CD14-positive monocyte (primary cell): ENCODE measurements at regions not wholly inside any gene's neighbourhood (a gene's known extent, or its start where the extent isn't known, plus 50 kb on each side); places are given as distances from the start of the nearest gene placed in this dataset.

ENCODE experiments used
- DNase-seq, 3 donors: peaks; one replicate each; pipeline ENCODE4 v3.0.0-alpha.2; 2011 to 2022
- H2AFZ ChIP-seq: 2 replicates; pipeline ENCODE4 v1.6.0; 2012; ENCODE audit warnings: mild to moderate bottlenecking, low read depth, low read length, inconsistent platforms; ENCODE audit not compliant: insufficient read depth, poor library complexity, severe bottlenecking
- H3K27ac ChIP-seq, 2 donors: 1 replicate in 1 of 2; 2 replicates in 1 of 2; pipeline ENCODE4 v1.5.1; 2012 to 2013; ENCODE audit warnings: low read length in 2 of 2, control low read depth in 1 of 2, inconsistent platforms in 1 of 2, low read depth in 1 of 2, mild to moderate bottlenecking in 1 of 2
- H3K27me3 ChIP-seq, 2 donors: one replicate each; pipeline versions ENCODE4 v1.6.0 to v1.6.1; 2011 to 2013; ENCODE audit warnings: low read length in 2 of 2; ENCODE audit not compliant: control insufficient read depth in 2 of 2, insufficient read depth in 2 of 2
- H3K36me3 ChIP-seq, 2 donors: replicated peaks in 1 of 2; 1 replicate in 1 of 2; 2 replicates in 1 of 2; pipeline versions ENCODE4 v1.5.1 to v1.6.1; 2012 to 2013; ENCODE audit warnings: low read length in 2 of 2, control low read depth in 1 of 2, inconsistent platforms in 1 of 2, mild to moderate bottlenecking in 1 of 2; ENCODE audit not compliant: insufficient read depth in 2 of 2, control insufficient read depth in 1 of 2
- H3K4me1 ChIP-seq, 2 donors: 1 replicate in 1 of 2; 2 replicates in 1 of 2; pipeline versions ENCODE4 v1.5.1 to v1.6.1; 2012 to 2013; ENCODE audit warnings: low read length in 2 of 2, control low read depth in 1 of 2, inconsistent platforms in 1 of 2, mild to moderate bottlenecking in 1 of 2, moderate library complexity in 1 of 2; ENCODE audit not compliant: insufficient read depth in 2 of 2, control insufficient read depth in 1 of 2
- H3K4me2 ChIP-seq: replicated peaks from 2 replicates; pipeline ENCODE3; 2012; ENCODE audit warnings: low read length, moderate library complexity, mild to moderate bottlenecking; ENCODE audit not compliant: poor library complexity, severe bottlenecking; ENCODE audit errors: extremely low read depth
- H3K4me3 ChIP-seq, 3 experiments: fragments of 200-600 bp in 1 of 3; sonication (generic) in 1 of 3; replicated peaks in 1 of 3; 1 replicate in 2 of 3; 2 replicates in 1 of 3; pipeline ENCODE4 v1.5.1; 2011 to 2013; ENCODE audit warnings: low read length in 3 of 3, mild to moderate bottlenecking in 3 of 3, control low read depth in 2 of 3, low read depth in 2 of 3, inconsistent platforms in 1 of 3, moderate library complexity in 1 of 3
- H3K79me2 ChIP-seq: 2 replicates; pipeline ENCODE4 v1.6.0; 2012; ENCODE audit warnings: mild to moderate bottlenecking, control low read depth, inconsistent platforms, low read length, moderate library complexity; ENCODE audit not compliant: insufficient read depth
- H3K9ac ChIP-seq: 2 replicates; pipeline ENCODE4 v1.6.0; 2017; ENCODE audit warnings: low read length, mild to moderate bottlenecking; ENCODE audit not compliant: insufficient read depth, poor library complexity, severe bottlenecking
- H3K9me3 ChIP-seq, 2 donors: replicated peaks in 1 of 2; 1 replicate in 1 of 2; 2 replicates in 1 of 2; pipeline versions ENCODE4 v1.5.1 to v1.6.1; 2012 to 2013; ENCODE audit warnings: low read length in 2 of 2, control low read depth in 1 of 2; ENCODE audit not compliant: control insufficient read depth in 1 of 2, insufficient read depth in 1 of 2
- H4K20me1 ChIP-seq: 2 replicates; pipeline ENCODE4 v1.6.0; 2012; ENCODE audit warnings: mild to moderate bottlenecking, low read length, control low read depth, moderate library complexity; ENCODE audit not compliant: insufficient read depth
- H3K27ac Mint-ChIP-seq, 7 donors: one replicate each; pipeline ENCODE4 v1.8.0; 2020; ENCODE audit warnings: mild to moderate bottlenecking in 7 of 7, mixed read lengths in 7 of 7, moderate library complexity in 6 of 7, inconsistent platforms in 2 of 7
- H3K27me3 Mint-ChIP-seq, 3 donors: one replicate each; pipeline ENCODE4 v1.8.0; 2021 to 2022; ENCODE audit warnings: low read depth in 3 of 3, mild to moderate bottlenecking in 3 of 3, mixed read lengths in 3 of 3, moderate library complexity in 3 of 3, inconsistent platforms in 1 of 3
- H3K36me3 Mint-ChIP-seq, 2 donors: one replicate each; pipeline ENCODE4 v1.8.0; 2020; ENCODE audit warnings: mixed read lengths in 2 of 2, inconsistent platforms in 1 of 2, mild to moderate bottlenecking in 1 of 2
- H3K4me1 Mint-ChIP-seq: one replicate; pipeline ENCODE4 v1.8.0; 2020; ENCODE audit warnings: mild to moderate bottlenecking, mixed read lengths
- H3K4me3 Mint-ChIP-seq, 2 donors: one replicate each; pipeline ENCODE4 v1.8.0; 2020; ENCODE audit warnings: mild to moderate bottlenecking in 2 of 2, mixed read lengths in 2 of 2, moderate library complexity in 1 of 2
- H3K9me3 Mint-ChIP-seq, 7 donors: one replicate each; pipeline ENCODE4 v1.8.0; 2020 to 2022; ENCODE audit warnings: mixed read lengths in 7 of 7, mild to moderate bottlenecking in 6 of 7, moderate library complexity in 6 of 7, inconsistent platforms in 2 of 7
- CTCF ChIP-seq: fragments of 200-600 bp; IDR thresholded peaks from one replicate; pipeline ENCODE4 v1.8.0; 2022; ENCODE audit warnings: antibody characterized with exemption, mild to moderate bottlenecking
- WGBS: methylation state at CpG from one replicate; pipeline ENCODE4 v1.1.5; 2013; ENCODE audit warnings: missing lambda C conversion rate; ENCODE audit not compliant: insufficient coverage; 5-methylcytosine and 5-hydroxymethylcytosine counted together
- intact Hi-C, 2 donors: fragments of 100-400 bp; cut with micrococcal nuclease; formaldehyde crosslinking; loops; one replicate each; pipeline versions ENCODE4 v1.15.0 to v1.15.1; 2023

GRCh38 chr4:170193496-170193895, 103.7 kb upstream of the AADAT start:
- TF ChIP-seq CTCF, result no peak
- Mint-ChIP-seq H3K4me3 (no peak overlapping the region), H3K27ac (no peak overlapping the region), H3K4me1 (peaks cover 4% of the 10 kb centered on the region), H3K27me3 (peaks cover 0 to 3% (median 1%) of the 10 kb centered on the region in 3 donors), H3K9me3 (peaks cover 7 to 23% (median 13%) of the 10 kb centered on the region in 7 donors), H3K36me3 (no peaks in the 10 kb centered on the region)
- WGBS, result 88% methylated on average over 3 of the region's 6 CpGs
- H4K20me1 ChIP-seq, result no peaks in the 10 kb centered on the region
- no peaks in the 10 kb centered on the region for H3K36me3 ChIP-seq
- H3K79me2 ChIP-seq, result no peaks in the 10 kb centered on the region
- intact Hi-C loops, result no loop called here
- peaks cover 0 to 3% of the 10 kb centered on the region in 2 donors for H3K9me3 ChIP-seq
- no peak overlapping the region for H3K4me2 ChIP-seq
- DNase-seq, result no peak
- no peak overlapping the region for H3K4me3 ChIP-seq
- no peak overlapping the region for H2AFZ ChIP-seq
- H3K9ac ChIP-seq, result no peak overlapping the region
- H3K4me1 ChIP-seq, result peaks cover 0 to 2% of the 10 kb centered on the region in 2 donors
- no peaks in the 10 kb centered on the region for H3K27me3 ChIP-seq
- H3K27ac ChIP-seq, result no peak overlapping the region

- Histone ChIP-seq H4K20me1 (no peaks in the 10 kb centered on the region), H3K4me1 (peaks cover 0 to 2% of the 10 kb centered on the region in 2 donors), H3K4me3 (no peak overlapping the region), H3K27me3 (no peaks in the 10 kb centered on the region), H3K79me2 (no peaks in the 10 kb centered on the region), H3K9ac (no peak overlapping the region), H2AFZ (no peak overlapping the region), H3K9me3 (peaks cover 0 to 3% of the 10 kb centered on the region in 2 donors), H3K27ac (no peak overlapping the region), H3K36me3 (no peaks in the 10 kb centered on the region), H3K4me2 (no peak overlapping the region)
- Mint-ChIP-seq H3K27me3 (peaks cover 0 to 3% (median 1%) of the 10 kb centered on the region in 3 donors), H3K4me1 (peaks cover 4% of the 10 kb centered on the region), H3K4me3 (no peak overlapping the region), H3K36me3 (no peaks in the 10 kb centered on the region), H3K9me3 (peaks cover 6 to 18% (median 9%) of the 10 kb centered on the region in 7 donors), H3K27ac (no peak overlapping the region)
- no CpG with 5 or more reads among the region's 1 CpG for WGBS
- DNase-seq, result no peak
- TF ChIP-seq CTCF, result no peak
- intact Hi-C loops, result no loop called here
Measured at GRCh38 chr4:170190265-170190664, 100.5 kb upstream of the AADAT start.
